ENCODE measurements at regions not wholly inside any gene's neighbourhood (a gene's known extent, or its start where the extent isn't known, plus 50 kb on each side); places are given as distances from the start of the nearest gene placed in this dataset.
A peak's percentile ranks its signal among the peaks of the same experiment; 100 is the strongest.

DNA sequence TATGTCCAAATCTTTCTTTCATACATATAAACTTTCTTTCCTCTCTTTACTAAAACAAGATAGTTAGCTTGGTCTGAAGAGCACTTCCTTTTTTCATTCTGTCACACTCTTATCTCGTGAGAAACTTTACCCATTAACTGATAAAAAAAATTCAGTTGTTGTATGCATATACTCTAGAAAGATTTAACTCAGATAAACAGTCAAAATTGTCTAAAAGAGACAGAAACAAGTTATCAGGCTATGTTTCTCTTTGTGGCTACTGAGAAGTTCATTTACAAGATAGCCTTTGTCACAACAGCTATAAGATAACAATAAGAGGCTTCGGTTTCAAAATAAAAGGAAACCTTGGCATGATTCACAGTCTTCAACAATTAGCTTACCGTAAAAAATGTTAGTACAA is 235.7 kb upstream of the ATP10A start:
- Mint-ChIP-seq H3K4me3 (no peak overlapping the region), H3K9me3 (no peaks in the 10 kb centered on the region), H3K27me3 (ENCODE audit: low read depth) (peaks cover 14% of the 10 kb centered on the region), H3K27ac (no peak overlapping the region), H3K4me1 (ENCODE audit: low read depth) (peaks cover 3% of the 10 kb centered on the region), H3K36me3 (ENCODE audit: low read depth) (no peaks in the 10 kb centered on the region)
- CTCF ChIA-PET: interaction anchor here (0.8 to 0.9 kb wide), 2 partner anchors 12 to 15 kb away, joined by 3 read pairs; no protein-coding TSS in a partner anchor
- no peak for DNase-seq
- intact Hi-C loops (cut with micrococcal nuclease): loop anchor here (5.0 kb wide), 1 partner anchor 592 kb away; no protein-coding TSS in a partner anchor

DNA sequence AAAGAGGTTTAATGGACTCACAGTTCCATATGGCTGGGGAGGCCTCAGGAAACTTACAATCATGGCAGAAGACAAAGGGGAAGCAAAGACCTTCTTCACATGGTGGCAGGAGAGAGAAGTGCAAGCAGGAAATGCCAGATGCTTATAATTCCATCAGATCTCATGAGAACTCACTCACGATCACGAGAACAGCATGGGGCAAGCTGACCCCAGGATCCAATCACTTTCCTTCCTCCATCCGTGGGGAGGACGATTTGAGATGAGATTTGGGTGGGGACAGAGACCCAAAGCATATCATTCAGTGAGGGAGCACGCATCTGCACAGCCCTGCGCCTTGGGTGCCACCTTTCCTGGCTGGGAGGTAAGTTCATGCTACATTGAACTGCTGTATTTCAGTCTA is 234.1 kb upstream of the ATP10A start:
- no peak overlapping the region for H3K4me3 Mint-ChIP-seq
- H3K27me3 Mint-ChIP-seq (ENCODE audit: low read depth): peaks cover 11% of the 10 kb centered on the region
- H3K4me1 Mint-ChIP-seq (ENCODE audit: low read depth): no peaks in the 10 kb centered on the region
- no peak overlapping the region for H3K27ac Mint-ChIP-seq
- no peaks in the 10 kb centered on the region for H3K36me3 Mint-ChIP-seq (ENCODE audit: low read depth)
- CTCF ChIA-PET: no interaction called here
- DNase-seq: no peak
- no peaks in the 10 kb centered on the region for H3K9me3 Mint-ChIP-seq
- intact Hi-C loops (cut with micrococcal nuclease): loop anchor here (5.0 kb wide), 1 partner anchor 590 kb away; no protein-coding TSS in a partner anchor

DNA sequence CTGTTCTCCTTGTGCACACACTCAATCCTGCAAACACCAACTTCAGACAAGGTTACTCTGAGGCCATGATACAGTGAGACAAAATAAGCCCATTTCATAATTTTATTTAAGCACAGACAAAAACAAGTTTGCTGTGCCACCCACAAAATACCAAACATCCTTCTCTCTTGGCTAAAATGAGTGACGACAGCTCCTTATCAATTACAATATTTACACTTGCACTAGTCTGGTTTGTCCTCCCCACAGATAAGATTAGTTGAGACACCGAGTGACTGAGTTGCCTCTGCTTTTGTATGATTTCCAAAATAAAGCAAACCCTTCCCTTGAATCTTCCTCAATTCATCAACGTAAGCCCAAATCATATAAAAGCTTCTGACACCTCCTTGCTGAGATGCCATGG is 233.5 kb upstream of the ATP10A start:
- H3K36me3 Mint-ChIP-seq (ENCODE audit: low read depth): no peaks in the 10 kb centered on the region
- CTCF ChIA-PET: no interaction called here
- H3K27ac Mint-ChIP-seq: no peak overlapping the region
- DNase-seq: no peak
- no peak overlapping the region for H3K4me3 Mint-ChIP-seq
- no peaks in the 10 kb centered on the region for H3K4me1 Mint-ChIP-seq (ENCODE audit: low read depth)
- peaks cover 11% of the 10 kb centered on the region for H3K27me3 Mint-ChIP-seq (ENCODE audit: low read depth)
- intact Hi-C loops (cut with micrococcal nuclease): loop anchor here (5.0 kb wide), 1 partner anchor 589 kb away; no protein-coding TSS in a partner anchor
- no peaks in the 10 kb centered on the region for H3K9me3 Mint-ChIP-seq

DNA sequence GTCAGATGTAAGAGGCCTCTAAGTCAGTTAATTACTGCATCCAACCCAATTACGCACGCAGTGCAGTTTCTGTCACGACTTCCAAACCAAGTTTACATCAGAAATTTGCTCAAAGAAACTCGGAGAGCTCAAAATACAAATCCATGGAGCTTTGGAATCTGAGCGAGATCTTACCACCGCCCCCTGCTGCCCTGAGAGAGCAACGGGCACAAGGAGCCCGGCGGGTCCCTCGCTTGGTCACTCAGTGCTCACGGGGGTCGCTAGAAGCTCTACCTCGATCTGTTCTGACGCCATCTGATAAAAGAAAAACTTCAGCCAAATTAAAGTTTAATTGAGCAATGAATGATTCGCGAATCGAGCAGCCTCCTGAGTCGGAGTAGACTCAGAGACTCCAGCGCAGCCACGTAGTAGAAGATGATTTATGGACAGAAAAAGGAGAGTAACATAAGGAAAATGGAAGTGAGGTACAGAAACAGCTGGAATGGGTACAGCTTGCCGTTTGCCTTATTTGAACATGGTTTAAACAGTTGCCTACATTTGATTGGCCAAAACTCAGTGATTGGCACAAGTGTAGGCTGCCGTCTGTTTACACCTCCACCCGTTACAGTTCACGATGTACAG is 232.7 kb upstream of the ATP10A start:
- Mint-ChIP-seq H3K4me3 (no peak overlapping the region), H3K36me3 (ENCODE audit: low read depth) (no peaks in the 10 kb centered on the region), H3K27ac (no peak overlapping the region), H3K9me3 (no peaks in the 10 kb centered on the region), H3K27me3 (ENCODE audit: low read depth) (peaks cover 13% of the 10 kb centered on the region), H3K4me1 (ENCODE audit: low read depth) (no peaks in the 10 kb centered on the region)
- CTCF ChIA-PET: interaction anchor here (0.5 to 1.6 kb wide), 5 partner anchors 8 to 128 kb away, joined by 3 to 4 read pairs (median 3); no protein-coding TSS in a partner anchor
- no peak for DNase-seq
- intact Hi-C loops (cut with micrococcal nuclease): loop anchor here (5.0 kb wide), 1 partner anchor 589 kb away; no protein-coding TSS in a partner anchor

DNA sequence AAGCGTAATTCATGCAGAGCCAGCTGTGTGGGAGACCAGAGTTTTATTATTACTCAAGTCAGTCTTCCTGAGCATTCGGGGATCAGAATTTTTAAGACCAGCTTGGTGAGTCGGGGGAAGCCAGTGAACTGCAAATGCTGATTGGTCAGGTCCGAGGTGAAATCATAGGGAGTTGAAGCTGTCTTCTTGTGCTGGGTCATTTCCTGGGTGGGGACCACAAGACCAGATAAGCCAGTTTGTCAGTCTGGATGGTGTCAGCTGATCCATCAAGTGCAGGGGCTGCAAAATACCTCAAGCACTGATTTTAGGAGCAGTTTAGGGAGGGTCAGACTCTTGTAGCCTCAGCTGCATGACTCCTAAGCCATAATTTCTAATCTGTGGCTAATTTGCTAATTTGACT is 228.1 kb upstream of the ATP10A start:
- intact Hi-C loops (cut with micrococcal nuclease): no loop called here

DNA sequence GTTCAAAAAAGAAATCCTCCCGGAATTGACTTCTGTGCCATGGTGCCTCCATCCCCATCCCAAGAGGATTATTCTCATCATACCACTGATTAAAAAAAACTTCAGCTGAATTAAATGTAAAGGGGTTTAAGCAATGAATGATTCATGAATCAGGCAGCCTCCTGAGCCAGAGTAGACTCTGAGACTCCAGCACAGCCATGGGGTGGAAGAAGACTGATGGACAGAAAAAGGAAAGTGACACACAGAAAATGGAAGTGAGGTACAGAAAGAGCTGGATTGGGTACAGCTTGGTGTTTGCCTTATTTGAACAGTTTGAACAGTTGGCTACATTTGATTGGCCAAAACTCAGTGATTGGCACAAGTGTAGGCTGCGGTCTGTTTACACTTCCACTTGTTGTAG is 224.8 kb upstream of the ATP10A start:
- no peaks in the 10 kb centered on the region for H3K9me3 Mint-ChIP-seq
- CTCF ChIA-PET: interaction anchor here (1.2 to 1.6 kb wide), 3 partner anchors 11 to 154 kb away, joined by 3 to 4 read pairs (median 3); no protein-coding TSS in a partner anchor
- DNase-seq: no peak
- intact Hi-C loops (cut with micrococcal nuclease): no loop called here
- H3K4me1 Mint-ChIP-seq (ENCODE audit: low read depth): peaks cover 3% of the 10 kb centered on the region
- no peak overlapping the region for H3K27ac Mint-ChIP-seq
- peaks cover 2% of the 10 kb centered on the region for H3K27me3 Mint-ChIP-seq (ENCODE audit: low read depth)
- H3K36me3 Mint-ChIP-seq (ENCODE audit: low read depth): no peaks in the 10 kb centered on the region
- no peak overlapping the region for H3K4me3 Mint-ChIP-seq

More for the DNA sequence above, 228.1 kb upstream of the ATP10A start:
- no peak for DNase-seq
- no peak overlapping the region for H3K27ac Mint-ChIP-seq
- H3K9me3 Mint-ChIP-seq: no peaks in the 10 kb centered on the region
- no peaks in the 10 kb centered on the region for H3K4me1 Mint-ChIP-seq (ENCODE audit: low read depth)
- no peaks in the 10 kb centered on the region for H3K36me3 Mint-ChIP-seq (ENCODE audit: low read depth)
- peaks cover 13% of the 10 kb centered on the region for H3K27me3 Mint-ChIP-seq (ENCODE audit: low read depth)
- no peak overlapping the region for H3K4me3 Mint-ChIP-seq
- CTCF ChIA-PET: no interaction called here

DNA sequence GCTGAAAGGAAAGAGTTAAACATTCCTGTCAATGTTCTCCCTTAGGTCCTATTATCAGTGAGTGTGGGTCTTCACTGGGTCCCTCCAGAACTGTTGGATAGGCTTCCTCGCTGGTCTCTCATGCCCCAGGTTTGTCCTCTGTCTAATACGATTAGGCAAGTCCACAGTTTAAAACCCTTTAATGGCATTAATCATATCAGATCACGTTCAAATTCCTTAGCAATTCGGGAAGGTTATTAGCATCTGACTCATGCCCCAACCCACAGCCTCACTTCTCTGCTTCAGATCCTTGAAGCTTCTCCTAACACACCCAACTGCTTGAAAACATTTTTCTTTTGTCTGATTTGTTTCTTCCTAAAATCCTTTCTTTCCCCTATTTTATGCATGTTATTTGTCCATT is 224.3 kb upstream of the ATP10A start:
- H3K36me3 Mint-ChIP-seq (ENCODE audit: low read depth): no peaks in the 10 kb centered on the region

DNA sequence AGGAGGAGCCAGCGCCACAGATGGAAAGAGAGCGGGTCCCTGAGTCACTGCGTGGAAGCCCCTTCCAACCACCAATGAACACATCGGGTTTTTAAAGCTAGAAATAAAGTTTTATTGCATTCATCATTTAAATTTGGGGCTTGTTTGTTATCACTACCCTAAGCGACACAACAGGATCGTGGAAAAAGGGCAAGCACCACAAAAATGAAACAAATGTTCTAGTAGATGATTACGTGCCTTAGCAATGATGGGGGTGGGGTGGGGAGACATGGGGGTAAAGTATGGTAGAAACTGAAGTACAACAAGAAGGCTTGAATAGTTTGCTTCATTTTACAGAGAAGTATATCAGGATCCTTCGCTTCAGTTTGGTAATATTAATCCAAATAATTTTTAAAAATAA is 221.6 kb upstream of the ATP10A start:
- intact Hi-C loops (cut with micrococcal nuclease): loop anchor here (5.0 kb wide), 3 partner anchors 152 to 342 kb away; no protein-coding TSS in a partner anchor
- Mint-ChIP-seq H3K4me1 (ENCODE audit: low read depth) (peaks cover 22% of the 10 kb centered on the region), H3K4me3 (no peak overlapping the region), H3K27ac (no peak overlapping the region), H3K9me3 (no peaks in the 10 kb centered on the region), H3K27me3 (ENCODE audit: low read depth) (peaks cover 2% of the 10 kb centered on the region), H3K36me3 (ENCODE audit: low read depth) (peaks cover 3% of the 10 kb centered on the region)
- DNase-seq: no peak
- CTCF ChIA-PET: interaction anchor here (0.7 kb wide), 1 partner anchor 206 kb away, joined by 4 read pairs; no protein-coding TSS in a partner anchor

More for the DNA sequence above, 224.3 kb upstream of the ATP10A start:
- intact Hi-C loops (cut with micrococcal nuclease): no loop called here
- Mint-ChIP-seq H3K27me3 (ENCODE audit: low read depth) (peaks cover 2% of the 10 kb centered on the region), H3K4me3 (no peak overlapping the region), H3K27ac (no peak overlapping the region), H3K4me1 (ENCODE audit: low read depth) (peaks cover 6% of the 10 kb centered on the region), H3K9me3 (no peaks in the 10 kb centered on the region)
- CTCF ChIA-PET: interaction anchor here (0.6 to 1.6 kb wide), 4 partner anchors 11 to 671 kb away, joined by 3 to 4 read pairs (median 3); no protein-coding TSS in a partner anchor
- DNase-seq: no peak

DNA sequence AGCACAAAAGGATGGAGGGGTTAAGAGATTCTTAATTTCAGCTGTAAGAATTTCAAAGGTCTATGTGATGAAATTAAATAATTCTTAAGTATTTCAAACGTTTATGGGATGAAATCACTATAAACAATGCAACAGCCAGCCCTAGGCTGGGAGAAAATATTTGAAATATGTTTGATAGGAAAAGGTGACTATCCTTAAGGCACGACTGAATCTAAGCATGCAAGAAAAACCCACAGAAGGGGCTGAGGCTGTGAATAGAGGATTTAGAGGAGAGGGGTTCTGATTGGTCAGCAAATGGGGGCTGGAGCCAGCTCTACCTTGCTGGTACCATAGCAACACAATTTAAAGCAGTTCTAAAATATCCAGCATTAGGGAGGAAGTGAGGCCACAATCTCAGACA is 220.8 kb upstream of the ATP10A start:
- H3K4me3 Mint-ChIP-seq: no peak overlapping the region
- CTCF ChIA-PET: no interaction called here
- peaks cover 28% of the 10 kb centered on the region for H3K4me1 Mint-ChIP-seq (ENCODE audit: low read depth)
- peaks cover 2% of the 10 kb centered on the region for H3K27me3 Mint-ChIP-seq (ENCODE audit: low read depth)
- intact Hi-C loops (cut with micrococcal nuclease): loop anchor here (2.0 to 5.0 kb wide), 4 partner anchors 152 to 1129 kb away; partner anchors contain the start of genes SNRPN and SNURF
- peaks cover 3% of the 10 kb centered on the region for H3K36me3 Mint-ChIP-seq (ENCODE audit: low read depth)
- DNase-seq: no peak
- no peaks in the 10 kb centered on the region for H3K9me3 Mint-ChIP-seq
- no peak overlapping the region for H3K27ac Mint-ChIP-seq

DNA sequence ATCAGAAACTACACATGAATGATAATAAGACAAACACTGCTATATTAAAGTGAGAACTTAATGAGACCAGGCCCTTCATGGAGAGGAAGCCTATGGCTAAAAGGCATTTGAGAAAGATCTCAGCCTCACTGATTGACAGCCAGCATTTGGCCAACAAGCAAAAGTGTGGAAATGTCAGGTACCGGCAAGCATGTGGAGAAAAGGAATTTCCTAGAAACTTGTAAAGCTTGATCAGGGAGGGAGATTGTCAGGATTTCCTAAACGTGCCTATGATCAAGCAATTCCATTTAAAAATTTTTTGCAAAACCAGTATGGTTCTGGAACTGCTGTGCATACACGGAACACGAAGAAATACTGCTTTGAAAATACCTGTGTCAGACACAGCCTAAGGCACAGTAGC is 220.3 kb upstream of the ATP10A start:
- DNase-seq: no peak
- CTCF ChIA-PET: no interaction called here
- intact Hi-C loops (cut with micrococcal nuclease): loop anchor here (2.0 to 5.0 kb wide), 4 partner anchors 151 to 1129 kb away; partner anchors contain the start of genes SNRPN and SNURF
- Mint-ChIP-seq H3K4me3 (peak overlapping the region; percentile 83), H3K9me3 (no peaks in the 10 kb centered on the region), H3K27me3 (ENCODE audit: low read depth) (peaks cover 2% of the 10 kb centered on the region), H3K27ac (no peak overlapping the region), H3K4me1 (ENCODE audit: low read depth) (peaks cover 28% of the 10 kb centered on the region), H3K36me3 (ENCODE audit: low read depth) (peaks cover 3% of the 10 kb centered on the region)

DNA sequence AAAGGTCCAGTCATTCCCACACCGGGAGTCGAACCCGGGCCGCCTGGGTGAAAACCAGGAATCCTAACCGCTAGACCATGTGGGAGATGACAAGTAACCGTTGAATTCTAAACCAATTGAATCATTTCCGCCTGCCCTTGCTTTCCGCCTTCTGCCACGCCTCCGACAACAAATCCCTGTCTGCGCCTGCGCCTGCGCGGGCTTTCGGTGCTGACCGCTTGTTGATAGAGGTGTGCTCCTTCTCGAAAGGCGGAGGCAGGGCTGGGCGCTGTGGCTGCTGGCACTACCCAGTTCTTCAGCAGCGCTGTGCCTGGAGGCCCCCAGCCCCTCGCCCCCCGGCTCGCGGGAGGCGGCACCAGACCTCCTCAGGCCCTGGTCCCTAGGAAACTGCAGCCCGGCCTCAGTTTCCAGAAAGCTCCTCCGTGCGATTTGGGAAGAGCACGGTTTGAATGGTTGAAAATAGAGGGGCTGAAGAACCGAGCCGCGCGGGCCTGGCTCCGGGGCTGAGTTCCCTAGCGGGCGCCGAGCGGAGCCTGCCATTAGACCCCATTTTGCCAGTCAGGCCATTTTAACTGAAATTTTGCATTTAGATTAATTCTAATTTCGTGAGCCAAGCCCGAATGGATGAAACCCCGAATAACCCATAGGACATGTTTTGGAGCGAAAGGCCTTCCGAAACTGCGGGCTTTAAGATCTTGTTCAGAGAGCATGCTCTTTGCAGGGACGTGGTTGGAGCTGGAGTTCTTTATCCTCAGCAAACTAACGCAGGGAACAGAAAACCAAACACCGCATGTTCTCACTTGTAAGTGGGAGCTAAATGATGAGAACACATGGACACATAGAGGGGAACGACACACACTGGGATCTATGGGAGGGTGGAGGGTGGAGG is 219.3 kb upstream of the ATP10A start:
- peak overlapping the region; percentile 92 for H3K27ac Mint-ChIP-seq
- peak overlapping the region; percentile 83 for H3K4me3 Mint-ChIP-seq
- peaks cover 3% of the 10 kb centered on the region for H3K36me3 Mint-ChIP-seq (ENCODE audit: low read depth)
- DNase-seq: peak; percentile 96
- intact Hi-C loops (cut with micrococcal nuclease): loop anchor here (1.0 to 5.0 kb wide), 7 partner anchors 9 to 1128 kb away; partner anchors contain the start of genes SNRPN, SNURF and UBE3A
- CTCF ChIA-PET: no interaction called here
- H3K4me1 Mint-ChIP-seq (ENCODE audit: low read depth): peaks cover 29% of the 10 kb centered on the region
- H3K27me3 Mint-ChIP-seq (ENCODE audit: low read depth): peaks cover 2% of the 10 kb centered on the region
- no peaks in the 10 kb centered on the region for H3K9me3 Mint-ChIP-seq

DNA sequence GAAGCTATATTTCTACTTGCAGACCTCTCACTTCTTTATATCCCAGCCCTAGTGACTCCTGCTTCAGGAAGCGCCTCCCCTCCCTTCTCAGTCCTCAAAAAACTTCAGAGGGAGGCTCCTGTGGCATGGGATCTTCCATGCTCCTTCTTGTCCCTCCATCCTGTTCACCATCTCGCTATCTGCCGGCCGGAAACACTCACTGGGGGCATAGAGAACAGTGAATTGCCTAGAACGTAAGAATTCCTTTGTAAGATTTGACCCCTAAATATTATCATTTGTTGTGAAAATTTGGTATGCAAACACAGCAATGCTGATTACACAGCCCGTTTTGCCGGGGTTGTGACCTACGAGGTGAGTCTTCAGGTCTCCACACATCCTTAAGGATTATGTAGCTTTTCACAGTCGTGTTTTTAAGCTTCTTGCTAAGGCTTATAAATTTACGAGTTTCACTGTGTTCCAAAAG is 218.7 kb upstream of the ATP10A start:
- Mint-ChIP-seq H3K27me3 (ENCODE audit: low read depth) (peaks cover 2% of the 10 kb centered on the region), H3K36me3 (ENCODE audit: low read depth) (peaks cover 3% of the 10 kb centered on the region), H3K9me3 (no peaks in the 10 kb centered on the region), H3K4me1 (ENCODE audit: low read depth) (peaks cover 29% of the 10 kb centered on the region), H3K27ac (peak overlapping the region; percentile 92), H3K4me3 (peak overlapping the region; percentile 83)
- CTCF ChIA-PET: no interaction called here
- DNase-seq: no peak
- intact Hi-C loops (cut with micrococcal nuclease): loop anchor here (1.0 to 5.0 kb wide), 7 partner anchors 8 to 1127 kb away; partner anchors contain the start of genes SNRPN, SNURF and UBE3A
